Loucy (cell line): ENCODE measurements at regions not wholly inside any gene's neighbourhood (a gene's known extent, or its start where the extent isn't known, plus 50 kb on each side); places are given as distances from the start of the nearest gene placed in this dataset.

Source experiments
- H2AFZ ChIP-seq: fragments of 200-600 bp; sonication (generic); 2 replicates; pipeline ENCODE4 v1.6.0; 2016; ENCODE audit warnings: antibody characterized with exemption, mild to moderate bottlenecking, low read length, moderate library complexity
- H3F3A ChIP-seq: fragments of 200-600 bp; 2 replicates; pipeline ENCODE4 v1.6.0; 2016; ENCODE audit warnings: antibody characterized with exemption, low read depth, mild to moderate bottlenecking
- H3K27me3 ChIP-seq: fragments of 200-600 bp; sonication (generic); 2 replicates; pipeline ENCODE4 v1.6.1; 2014; ENCODE audit warnings: low read length, mild to moderate bottlenecking; ENCODE audit not compliant: insufficient read depth, poor library complexity, severe bottlenecking
- H3K36me3 ChIP-seq: fragments of 200-600 bp; sonication (generic); 2 replicates; pipeline ENCODE4 v1.6.1; 2016; ENCODE audit warnings: low read length; ENCODE audit not compliant: insufficient read depth
- H3K4me1 ChIP-seq: fragments of 200-600 bp; sonication (generic); 2 replicates; pipeline ENCODE4 v1.5.1; 2014; ENCODE audit warnings: low read length, mild to moderate bottlenecking; ENCODE audit not compliant: insufficient read depth, poor library complexity, severe bottlenecking
- H3K4me2 ChIP-seq: fragments of 200-600 bp; sonication (generic); 2 replicates; pipeline ENCODE4 v1.6.0; 2014; ENCODE audit warnings: antibody characterized with exemption, low read length, low read depth, mild to moderate bottlenecking; ENCODE audit not compliant: poor library complexity, severe bottlenecking
- H3K4me3 ChIP-seq: fragments of 200-600 bp; sonication (generic); 2 replicates; pipeline ENCODE4 v1.5.1; 2014; ENCODE audit warnings: low read length, mild to moderate bottlenecking, mixed read lengths; ENCODE audit not compliant: poor library complexity, severe bottlenecking
- H3K79me2 ChIP-seq: fragments of 200-600 bp; sonication (generic); 2 replicates; pipeline ENCODE4 v1.6.1; 2014; ENCODE audit warnings: low read length; ENCODE audit not compliant: insufficient read depth
- H3K9ac ChIP-seq: fragments of 200-600 bp; sonication (generic); 2 replicates; pipeline ENCODE4 v1.6.0; 2014; ENCODE audit warnings: mild to moderate bottlenecking, low read depth, low read length, moderate library complexity; ENCODE audit not compliant: poor library complexity, severe bottlenecking
- H3K9me2 ChIP-seq: fragments of 200-600 bp; sonication (generic); replicated peaks from 2 replicates; pipeline ENCODE4 v1.6.1; 2016; ENCODE audit warnings: low read depth, low read length, mixed read lengths
- H3K9me3 ChIP-seq: fragments of 200-600 bp; sonication (generic); 2 replicates; pipeline ENCODE4 v1.6.1; 2014; ENCODE audit warnings: mild to moderate bottlenecking, antibody characterized with exemption, low read length, low read depth; ENCODE audit not compliant: insufficient read depth
- H4K20me1 ChIP-seq: fragments of 200-600 bp; sonication (generic); 2 replicates; pipeline ENCODE4 v1.6.0; 2014; ENCODE audit warnings: antibody characterized with exemption, low read length, mild to moderate bottlenecking; ENCODE audit not compliant: insufficient read depth, poor library complexity, severe bottlenecking
- EZH2phosphoT487 ChIP-seq: fragments of 200-600 bp; IDR thresholded peaks from 2 replicates; pipeline ENCODE4 v1.6.1; 2018; ENCODE audit warnings: antibody characterized with exemption, mild to moderate bottlenecking, moderate library complexity, borderline replicate concordance
- TF ChIP-seq, protein P1 (sequence below): fragments of 200-600 bp; sonication (generic); conservative IDR thresholded peaks from 2 replicates; pipeline ENCODE4 v1.5.1; 2014; ENCODE audit warnings: mild to moderate bottlenecking, antibody characterized with exemption, low read length

DNA sequence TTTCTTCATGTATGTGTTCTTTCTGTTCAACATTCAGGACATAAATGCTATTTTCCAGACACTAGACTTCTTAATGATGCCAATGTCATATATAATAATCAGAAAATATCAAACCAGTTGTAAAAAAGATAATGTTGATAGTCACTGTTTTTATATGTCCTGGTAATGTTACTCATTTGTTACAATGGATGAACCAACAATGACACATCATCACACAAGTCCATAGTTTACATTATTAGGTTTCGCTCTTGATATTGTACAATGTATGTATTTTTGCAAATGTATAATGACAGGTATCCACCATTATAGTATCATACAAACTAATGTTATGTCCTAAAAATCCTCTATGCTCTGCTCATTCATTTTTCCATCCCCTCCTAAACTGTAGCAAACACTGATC lies 243.8 kb upstream of the CDIN1 start:
- no peak overlapping the region for H3K4me3 ChIP-seq
- H3K4me2 ChIP-seq = no peak overlapping the region
- H3K9me3 ChIP-seq = no peaks in the 10 kb centered on the region
- H3K36me3 ChIP-seq = no peaks in the 10 kb centered on the region
- no peaks in the 10 kb centered on the region for H4K20me1 ChIP-seq
- no peaks in the 10 kb centered on the region for H3K4me1 ChIP-seq
- no peaks in the 10 kb centered on the region for H3K27me3 ChIP-seq
- H2AFZ ChIP-seq = no peak overlapping the region
- no peaks in the 10 kb centered on the region for H3K9me2 ChIP-seq
- H3F3A ChIP-seq = no peaks in the 10 kb centered on the region
- H3K79me2 ChIP-seq = no peaks in the 10 kb centered on the region
- TF ChIP-seq, protein P1, sequence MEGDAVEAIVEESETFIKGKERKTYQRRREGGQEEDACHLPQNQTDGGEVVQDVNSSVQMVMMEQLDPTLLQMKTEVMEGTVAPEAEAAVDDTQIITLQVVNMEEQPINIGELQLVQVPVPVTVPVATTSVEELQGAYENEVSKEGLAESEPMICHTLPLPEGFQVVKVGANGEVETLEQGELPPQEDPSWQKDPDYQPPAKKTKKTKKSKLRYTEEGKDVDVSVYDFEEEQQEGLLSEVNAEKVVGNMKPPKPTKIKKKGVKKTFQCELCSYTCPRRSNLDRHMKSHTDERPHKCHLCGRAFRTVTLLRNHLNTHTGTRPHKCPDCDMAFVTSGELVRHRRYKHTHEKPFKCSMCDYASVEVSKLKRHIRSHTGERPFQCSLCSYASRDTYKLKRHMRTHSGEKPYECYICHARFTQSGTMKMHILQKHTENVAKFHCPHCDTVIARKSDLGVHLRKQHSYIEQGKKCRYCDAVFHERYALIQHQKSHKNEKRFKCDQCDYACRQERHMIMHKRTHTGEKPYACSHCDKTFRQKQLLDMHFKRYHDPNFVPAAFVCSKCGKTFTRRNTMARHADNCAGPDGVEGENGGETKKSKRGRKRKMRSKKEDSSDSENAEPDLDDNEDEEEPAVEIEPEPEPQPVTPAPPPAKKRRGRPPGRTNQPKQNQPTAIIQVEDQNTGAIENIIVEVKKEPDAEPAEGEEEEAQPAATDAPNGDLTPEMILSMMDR = no peak
- no peak for TF ChIP-seq EZH2phosphoT487
- H3K9ac ChIP-seq = no peak overlapping the region

DNA sequence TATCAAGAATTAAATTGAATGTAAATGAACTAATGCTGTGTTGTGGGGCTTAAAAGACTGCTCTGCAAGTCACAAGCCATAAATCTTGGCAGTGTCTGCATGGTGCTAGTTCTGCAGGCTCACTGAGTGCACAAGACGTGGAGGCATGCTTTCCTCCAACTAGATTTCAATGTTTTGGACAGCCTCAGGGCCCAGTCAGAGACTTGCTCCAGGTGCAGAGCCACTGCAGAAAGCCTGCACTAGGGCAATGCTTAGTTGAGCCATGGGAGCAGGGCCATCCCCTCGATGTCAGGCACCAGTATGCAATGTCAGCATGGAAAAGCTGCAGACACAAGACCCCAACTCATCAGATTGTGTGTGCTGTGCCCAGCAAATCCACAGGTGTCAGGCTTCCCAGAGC lies 234.5 kb upstream of the CDIN1 start:
- Histone ChIP-seq H3K79me2 (no peaks in the 10 kb centered on the region), H3K9me3 (no peaks in the 10 kb centered on the region; the same call in 1 of the 2 replicates), H3F3A (no peaks in the 10 kb centered on the region), H3K9ac (no peak overlapping the region), H3K4me3 (no peak overlapping the region), H4K20me1 (no peaks in the 10 kb centered on the region), H3K27me3 (no peaks in the 10 kb centered on the region), H3K36me3 (no peaks in the 10 kb centered on the region), H2AFZ (no peak overlapping the region), H3K9me2 (no peaks in the 10 kb centered on the region), H3K4me1 (no peaks in the 10 kb centered on the region), H3K4me2 (no peak overlapping the region)
- TF ChIP-seq, protein P1 = no peak
- TF ChIP-seq EZH2phosphoT487 = no peak

DNA sequence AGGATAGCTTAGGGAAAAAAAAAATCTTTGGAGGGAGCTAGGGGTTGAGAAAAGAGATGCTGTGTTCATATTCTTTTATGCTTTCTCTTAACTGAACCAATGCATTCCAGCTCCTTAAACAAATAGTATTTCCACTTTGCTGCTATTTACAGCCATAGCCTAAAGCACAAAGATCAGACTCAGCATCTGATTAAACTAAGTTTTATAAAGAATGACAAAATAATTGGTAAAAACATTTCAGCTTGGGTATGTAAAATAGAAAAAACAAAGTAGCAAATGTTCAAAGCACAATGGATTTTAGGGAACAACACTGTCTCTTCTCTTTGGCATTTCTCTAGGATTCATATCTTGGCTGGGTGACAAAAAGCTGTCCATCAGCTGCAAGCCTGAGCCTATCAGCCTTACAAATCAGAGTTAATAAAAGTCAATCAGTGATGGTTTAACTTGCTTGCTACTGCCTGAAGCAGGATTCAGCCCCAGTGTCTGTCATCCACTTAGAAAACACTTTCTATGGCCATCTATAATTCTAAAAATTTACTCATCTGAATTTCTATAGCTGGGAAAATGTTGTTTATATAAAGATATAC lies 232.1 kb upstream of the CDIN1 start:
- H4K20me1 ChIP-seq = no peaks in the 10 kb centered on the region
- no peaks in the 10 kb centered on the region for H3K27me3 ChIP-seq
- no peaks in the 10 kb centered on the region for H3F3A ChIP-seq
- TF ChIP-seq, protein P1 = no peak
- TF ChIP-seq EZH2phosphoT487 = no peak
- no peaks in the 10 kb centered on the region for H3K4me1 ChIP-seq
- no peaks in the 10 kb centered on the region for H3K36me3 ChIP-seq
- no peaks in the 10 kb centered on the region for H3K79me2 ChIP-seq
- H3K9me2 ChIP-seq = no peaks in the 10 kb centered on the region
- no peak overlapping the region for H3K9ac ChIP-seq
- H3K4me2 ChIP-seq = no peak overlapping the region
- H3K4me3 ChIP-seq = no peak overlapping the region
- no peak overlapping the region for H2AFZ ChIP-seq
- no peaks in the 10 kb centered on the region for H3K9me3 ChIP-seq
